ENCODE measurements at regions not wholly inside any gene's neighbourhood (a gene's known extent, or its start where the extent isn't known, plus 50 kb on each side); places are given as distances from the start of the nearest gene placed in this dataset.

DNA sequence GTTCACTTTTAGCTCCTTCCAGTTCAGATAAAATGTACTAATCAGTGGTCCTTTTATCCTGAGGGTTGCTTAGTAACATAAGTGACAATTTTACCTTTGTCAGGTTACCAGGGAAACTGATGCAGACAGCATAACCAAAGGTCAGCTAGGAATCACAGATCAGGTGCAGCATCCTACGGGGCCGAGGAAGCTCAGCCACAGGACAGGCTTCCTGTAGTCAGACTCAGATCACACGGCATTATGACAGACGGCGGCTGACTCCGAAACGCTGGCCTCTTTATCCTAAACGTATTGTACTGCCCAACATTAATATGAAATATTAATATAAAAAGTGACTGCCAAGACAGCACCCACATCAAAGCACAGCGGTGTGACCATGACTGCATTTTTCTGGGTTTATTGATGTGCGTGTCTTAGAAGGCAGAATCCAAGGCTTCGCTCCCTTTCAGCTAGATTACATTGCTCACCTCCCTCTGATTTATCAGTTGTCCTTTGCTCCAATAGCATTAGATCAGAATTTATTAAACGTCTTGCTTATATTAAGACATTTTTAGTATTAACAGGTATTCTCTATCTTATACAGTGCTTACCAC is 444.5 kb downstream of the CMPK2 start:
- DNase-seq (ENCODE audit: low read depth), result no peak

DNA sequence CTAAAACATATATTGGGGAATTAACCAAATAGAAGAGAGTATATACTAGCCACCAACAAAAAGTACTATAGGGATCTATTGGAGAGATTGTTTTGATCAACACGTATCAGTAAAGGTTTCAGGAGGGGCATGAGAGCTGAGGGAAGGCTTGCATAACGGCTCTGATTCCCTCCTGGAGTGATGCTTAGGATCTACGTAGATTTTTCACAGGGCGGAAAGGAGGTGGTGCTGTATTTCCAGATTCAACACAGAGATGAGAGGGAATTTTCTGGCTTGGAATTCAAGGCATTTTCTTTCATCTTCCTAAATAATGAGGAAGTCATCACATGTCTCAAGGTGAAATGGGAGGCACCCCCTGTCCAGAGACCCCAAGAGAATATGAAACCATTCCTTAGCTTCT is 443.8 kb downstream of the CMPK2 start:
- DNase-seq (ENCODE audit: low read depth), result no peak

DNA sequence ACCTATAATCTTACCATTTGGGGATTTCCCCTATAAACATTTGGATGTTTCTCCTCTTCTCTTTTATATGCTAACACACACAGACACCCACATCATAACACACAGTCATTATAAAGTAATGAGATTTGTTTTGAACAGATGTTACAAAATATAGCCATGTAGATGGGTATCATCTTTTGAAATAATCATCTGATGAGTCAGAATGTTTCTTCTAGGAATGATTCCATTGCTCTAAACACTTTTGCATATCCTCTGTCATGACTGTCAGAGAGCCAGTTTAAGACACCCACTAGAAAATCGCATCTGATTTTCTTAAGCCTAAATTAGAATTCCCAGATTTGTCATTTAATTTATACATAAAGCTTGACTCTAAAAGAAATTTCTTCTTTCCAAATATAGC is 442.6 kb downstream of the CMPK2 start:
- DNase-seq (ENCODE audit: low read depth), result no peak

DNA sequence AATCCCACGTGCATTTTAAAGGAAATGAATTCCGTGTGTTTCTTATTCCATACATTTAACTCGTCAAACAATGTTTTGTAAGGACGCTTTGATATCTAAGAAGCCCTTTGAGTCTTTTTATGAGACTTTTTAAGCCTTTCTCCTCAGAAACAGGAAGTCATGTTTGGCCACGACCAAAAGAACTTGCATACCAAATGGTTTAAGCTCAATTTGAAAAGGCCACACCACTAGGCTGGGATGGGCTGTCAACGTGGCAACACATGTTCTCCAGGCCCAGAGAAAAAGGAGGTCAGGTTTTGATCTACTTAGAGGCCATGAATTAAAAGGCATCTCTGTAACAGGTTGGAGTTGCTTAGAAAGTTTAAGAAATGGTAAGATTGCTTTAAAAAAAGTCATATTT is 441.8 kb downstream of the CMPK2 start:
- DNase-seq (ENCODE audit: low read depth), result no peak

DNA sequence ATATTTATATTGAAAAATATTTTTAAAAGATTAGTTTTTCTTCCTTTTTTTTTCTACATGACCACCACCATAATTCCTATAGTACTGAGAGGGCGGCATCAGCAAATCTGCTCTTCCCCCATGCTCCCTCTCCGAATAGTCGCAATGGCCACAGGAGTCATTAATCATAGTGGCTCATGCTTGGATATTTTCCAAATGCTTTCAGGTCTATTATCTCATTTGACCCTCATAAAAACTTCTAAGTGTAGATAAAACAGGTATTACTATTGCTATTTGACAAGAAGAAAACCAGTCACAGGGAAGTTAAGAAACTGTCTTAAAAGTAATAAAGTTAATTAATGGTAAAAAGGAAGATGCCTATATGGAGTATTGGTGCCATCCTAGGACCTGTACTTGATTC is 440.7 kb downstream of the CMPK2 start:
- DNase-seq (ENCODE audit: low read depth), result no peak

DNA sequence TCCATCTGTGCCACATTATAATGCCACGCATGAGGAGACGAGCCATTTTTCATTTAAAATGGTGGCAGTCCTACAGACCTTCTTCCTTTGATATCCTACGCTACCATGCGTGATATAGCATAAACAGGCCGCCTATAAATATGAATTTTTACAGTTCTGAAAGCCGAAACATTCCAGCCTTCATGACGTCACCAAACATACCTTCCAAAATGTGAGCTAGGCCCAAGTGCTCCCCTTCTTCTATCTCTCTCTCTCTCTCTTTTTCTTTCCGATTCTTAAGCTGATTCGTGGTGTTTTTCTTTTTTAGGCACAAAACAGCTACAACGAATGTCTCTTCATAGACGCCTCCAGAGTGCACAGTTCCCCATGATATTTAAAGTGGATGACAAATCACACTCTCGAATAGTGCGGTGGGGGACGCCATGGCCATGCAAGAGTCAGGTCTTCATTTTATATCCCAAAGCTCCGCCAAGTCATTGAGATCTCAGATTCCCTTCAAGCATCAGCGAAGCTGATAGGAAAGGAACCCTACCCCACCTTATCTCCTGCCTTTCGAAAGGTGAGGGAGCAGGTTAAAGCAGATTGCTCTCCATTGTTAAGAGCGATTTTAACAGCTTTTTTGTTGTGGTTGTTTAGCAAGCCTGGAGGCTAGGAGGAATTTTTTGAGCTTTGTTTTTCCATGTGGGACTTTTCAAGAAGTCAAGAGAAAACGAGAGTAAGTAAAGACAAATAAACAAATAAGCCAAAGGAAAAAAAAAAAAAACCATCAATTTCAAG is 436.3 kb downstream of the CMPK2 start:
- DNase-seq (ENCODE audit: low read depth), result no peak

DNA sequence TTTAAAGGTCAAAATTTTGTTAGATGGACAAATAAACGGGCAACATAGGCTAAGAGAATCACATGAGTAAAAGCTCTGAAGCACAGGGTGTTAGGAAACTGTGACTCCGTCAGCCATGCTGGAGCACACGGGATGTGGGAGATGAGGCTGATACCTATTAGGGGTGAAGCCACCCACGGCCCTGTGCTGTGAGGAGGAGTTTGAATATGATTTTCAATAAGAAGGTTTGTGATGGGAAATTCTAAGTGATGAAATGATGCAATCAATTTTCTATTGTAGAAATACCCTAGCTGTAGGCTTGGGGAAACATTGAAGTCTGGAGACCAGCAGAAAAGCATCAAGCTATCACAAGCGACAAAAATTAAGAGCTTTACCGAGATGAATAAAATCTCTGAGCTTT is 431.3 kb downstream of the CMPK2 start:
- DNase-seq (ENCODE audit: low read depth), result no peak

DNA sequence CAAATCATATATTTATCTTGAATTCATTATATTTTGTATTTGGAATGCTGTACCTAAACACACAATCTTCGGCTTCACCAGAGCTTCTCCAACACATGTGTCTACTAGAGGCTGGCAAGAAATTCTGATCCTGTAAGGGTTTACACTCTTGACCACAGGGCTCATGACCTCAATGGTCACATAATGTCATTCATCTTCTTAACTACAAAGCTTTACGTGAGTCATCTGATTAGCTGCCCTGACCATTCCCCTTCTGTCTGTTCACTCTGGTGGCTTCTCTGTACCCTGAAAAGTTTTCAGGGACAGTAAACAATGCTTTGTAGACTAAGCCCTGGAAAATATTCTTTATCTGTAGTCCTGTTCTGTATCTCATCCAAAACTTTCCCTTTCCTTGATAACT is 423.9 kb downstream of the CMPK2 start:
- no peak for DNase-seq (ENCODE audit: low read depth)

DNA sequence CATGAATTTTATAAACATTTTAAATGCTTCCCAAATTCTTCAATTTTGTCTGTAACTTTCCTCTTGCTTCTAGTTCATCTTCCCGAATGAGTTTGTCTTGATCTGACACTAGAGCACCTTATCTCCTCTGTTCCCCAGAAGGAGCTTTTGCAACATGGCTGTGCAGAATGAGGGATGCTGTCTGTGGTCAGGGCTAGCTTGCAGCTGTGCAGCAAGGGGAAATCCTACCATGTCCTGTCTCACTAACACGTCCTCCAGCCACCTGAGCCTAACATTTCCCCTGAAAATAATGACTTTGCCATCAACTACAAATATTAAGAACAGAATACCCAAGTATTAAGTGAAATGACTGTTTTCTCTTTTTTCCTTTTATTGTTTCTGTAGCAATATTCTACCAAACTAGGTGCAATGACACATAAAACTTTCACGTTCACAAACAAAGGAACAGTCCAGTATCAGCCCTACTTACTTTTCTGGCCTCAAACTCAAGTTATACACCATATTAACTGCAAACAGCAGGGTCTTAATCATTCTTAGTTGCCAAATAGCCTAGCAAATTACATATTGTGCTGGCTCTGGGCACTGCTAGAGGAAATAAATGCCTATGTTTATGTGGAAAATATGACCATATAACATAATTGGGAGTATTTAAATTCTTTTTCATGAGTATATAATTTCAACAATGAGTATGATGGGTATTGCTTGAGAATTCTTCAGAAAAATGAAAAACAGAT is 423.3 kb downstream of the CMPK2 start:
- no peak for DNase-seq (ENCODE audit: low read depth)

DNA sequence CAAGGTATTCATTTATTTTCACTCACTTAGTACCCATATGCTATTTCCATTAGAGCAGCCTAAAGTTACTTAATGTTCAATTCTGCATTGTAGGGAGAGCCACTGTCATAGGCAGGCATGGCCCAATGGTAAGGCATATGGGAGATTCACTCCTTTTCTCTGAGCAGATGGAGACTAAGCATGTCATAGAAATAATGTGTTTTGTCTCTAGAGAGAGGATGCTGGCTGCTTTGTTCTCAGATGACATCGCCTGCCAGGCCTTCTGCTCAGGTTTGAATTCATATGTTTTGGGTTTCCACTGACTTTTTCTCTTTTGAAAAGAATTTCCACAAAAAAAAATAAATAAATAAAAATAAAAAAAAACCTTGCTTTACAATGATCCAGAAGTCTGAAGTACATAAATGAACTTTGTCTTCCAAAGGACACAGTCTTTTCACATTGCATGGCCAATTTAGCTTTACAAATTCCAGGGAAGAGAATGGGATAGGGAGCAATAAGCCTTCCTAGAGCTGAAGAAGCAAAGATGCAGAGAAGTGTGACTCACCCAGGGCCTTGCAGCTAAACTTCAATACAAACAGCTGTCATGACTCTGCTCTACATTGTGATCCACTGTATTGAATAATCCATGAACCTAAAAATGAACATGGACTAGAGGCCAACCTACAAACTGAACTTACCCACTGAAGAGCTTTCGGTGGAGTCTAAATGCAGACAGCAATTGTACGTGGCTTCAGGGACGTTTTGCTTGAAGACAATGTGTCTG is 422.5 kb downstream of the CMPK2 start:
- no peak for DNase-seq (ENCODE audit: low read depth)

DNA sequence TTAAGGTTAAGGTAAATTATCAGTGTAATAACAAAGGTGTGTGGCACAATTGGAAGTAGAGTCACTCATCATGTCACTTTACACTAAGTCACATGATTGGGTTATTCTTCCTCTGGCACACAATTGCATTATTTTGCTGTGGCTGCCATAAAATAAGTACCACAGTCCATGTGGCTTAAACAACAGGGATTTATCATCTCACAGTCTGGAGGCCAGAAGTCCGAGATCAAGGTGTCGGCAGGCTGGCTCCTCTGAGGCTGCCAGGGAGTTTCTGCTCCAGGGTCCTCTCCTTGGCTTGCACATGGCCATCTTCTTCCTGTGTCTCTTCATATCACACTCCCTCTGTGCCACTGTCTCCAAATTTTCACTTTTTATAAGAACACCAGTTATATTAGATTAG is 421.2 kb downstream of the CMPK2 start:
- DNase-seq (ENCODE audit: low read depth), result no peak

DNA sequence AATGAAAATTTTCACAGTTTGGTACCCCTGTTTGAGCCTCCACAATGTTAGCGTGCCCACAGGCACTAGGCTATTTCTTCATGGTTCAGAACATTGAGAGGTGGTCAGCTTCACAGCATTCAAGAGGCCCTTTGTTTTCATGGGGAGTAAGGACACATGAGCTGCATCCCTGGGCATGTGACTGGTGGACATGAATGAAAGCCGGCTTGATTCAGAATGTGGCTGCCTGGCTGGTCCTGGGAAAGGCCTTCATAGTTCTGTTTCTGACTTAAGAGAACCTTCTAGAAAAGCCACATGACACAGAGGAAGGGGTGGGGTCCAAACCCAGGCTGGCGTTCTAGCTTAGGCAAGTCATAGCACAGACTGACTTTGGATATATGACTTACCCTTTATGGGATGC is 420.6 kb downstream of the CMPK2 start:
- no peak for DNase-seq (ENCODE audit: low read depth)

DNA sequence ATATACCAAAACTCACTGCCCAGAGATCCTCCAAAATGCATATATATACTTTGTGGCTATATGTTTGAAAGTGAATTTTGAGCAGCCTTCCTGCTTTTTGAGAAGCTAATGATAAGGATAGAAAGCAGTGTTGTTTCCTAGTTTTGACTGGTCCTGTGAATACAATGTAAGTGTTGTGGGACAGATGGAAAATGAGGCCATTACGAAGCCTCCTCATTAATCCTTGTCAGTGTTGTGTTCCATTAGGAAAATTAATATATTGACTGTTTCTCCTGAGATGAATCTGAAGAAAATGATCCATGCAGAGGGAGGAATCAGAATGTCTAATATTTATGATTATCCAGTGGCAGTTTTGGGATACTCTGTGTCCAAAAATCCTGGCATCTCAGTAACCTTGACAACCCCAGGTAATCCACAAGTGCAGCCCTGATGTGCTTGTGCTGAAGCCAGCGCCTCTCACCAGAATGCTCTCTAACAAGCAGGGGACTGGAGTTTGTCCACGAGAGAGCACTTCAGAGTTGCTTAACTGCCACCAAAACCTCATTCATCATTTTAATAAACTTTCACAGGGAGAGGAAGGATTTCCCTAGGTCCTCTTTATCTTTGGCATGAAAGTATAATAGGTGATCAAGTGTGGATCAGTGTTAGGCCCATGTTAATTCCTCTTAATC is 418.6 kb downstream of the CMPK2 start:
- no peak for DNase-seq (ENCODE audit: low read depth)

DNA sequence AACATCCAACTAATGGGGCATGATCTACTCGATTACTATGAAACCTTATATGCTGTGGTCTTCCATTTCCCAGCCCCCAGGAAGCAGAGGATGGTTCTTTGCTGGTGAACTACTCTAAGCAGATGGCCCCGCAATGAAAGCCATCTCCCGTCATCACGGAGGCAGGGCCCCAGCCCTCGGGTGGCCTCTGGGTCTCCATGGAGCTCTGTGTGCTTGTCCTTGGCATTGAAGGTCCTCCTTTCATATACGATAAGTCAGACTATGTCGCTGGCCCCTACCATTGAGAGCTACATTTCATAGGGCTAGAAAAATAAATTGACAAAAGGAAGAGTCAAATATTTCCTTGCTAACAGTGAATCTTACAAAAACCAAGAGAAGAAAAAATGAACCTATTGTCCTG is 416.8 kb downstream of the CMPK2 start:
- DNase-seq (ENCODE audit: low read depth), result no peak

DNA sequence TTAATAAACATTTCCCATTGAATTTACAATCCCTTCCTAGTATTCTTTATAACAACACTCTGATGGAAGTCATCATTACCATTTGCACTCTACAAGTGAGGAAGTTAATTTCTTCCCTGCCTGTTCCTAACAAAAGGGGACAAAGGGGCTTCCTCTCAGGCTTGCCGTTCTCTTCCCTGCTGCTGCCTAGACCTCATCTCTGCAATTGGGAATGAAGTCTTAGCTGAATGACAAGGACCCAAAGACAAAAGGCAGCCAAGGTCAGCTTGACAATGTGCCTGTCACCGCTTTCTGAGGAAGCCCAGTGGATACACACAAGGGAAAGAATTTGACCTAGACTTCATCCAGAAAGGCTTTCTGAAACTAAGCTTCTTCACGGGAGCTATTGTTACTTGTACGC is 416.4 kb downstream of the CMPK2 start:
- DNase-seq (ENCODE audit: low read depth), result no peak

DNA sequence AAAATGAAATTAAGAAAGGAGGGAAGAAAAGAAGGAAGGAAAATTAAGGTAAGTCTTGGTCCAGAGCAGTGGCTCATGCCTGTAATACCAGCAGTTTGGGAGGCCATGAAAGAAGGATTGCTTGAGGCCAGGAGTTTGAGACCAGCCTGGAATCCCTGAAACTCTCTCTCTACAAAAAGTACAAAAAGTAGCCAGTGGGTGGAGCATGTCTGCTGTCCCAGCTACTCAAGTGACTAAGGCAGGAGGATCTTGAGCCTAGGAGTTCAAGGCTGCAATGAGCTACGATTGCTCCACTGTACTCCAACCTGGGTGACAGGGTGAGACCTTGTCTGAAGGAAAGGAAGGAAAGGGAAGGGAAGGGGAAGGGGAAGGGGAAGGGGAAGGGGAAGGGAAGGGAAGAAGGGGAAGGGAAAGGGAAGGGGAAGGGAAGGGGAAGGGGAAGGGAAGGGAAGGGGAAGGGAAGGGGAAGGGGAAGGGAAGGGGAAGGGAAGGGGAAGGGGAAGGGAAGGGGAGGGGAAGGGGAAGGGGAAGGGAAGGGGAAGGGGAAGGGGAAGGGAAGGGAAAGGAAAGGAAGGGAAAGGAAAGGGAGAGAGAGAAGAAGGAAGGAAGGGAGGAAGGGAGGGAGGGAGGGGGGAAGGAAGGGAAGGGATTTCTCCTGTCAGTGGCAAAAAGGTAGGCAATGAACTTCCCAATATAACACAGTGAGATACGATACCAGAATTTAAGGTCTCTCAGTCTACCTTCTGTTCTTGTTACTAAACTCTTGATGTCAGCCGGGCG is 412.8 kb downstream of the CMPK2 start:
- no peak for DNase-seq (ENCODE audit: low read depth)

DNA sequence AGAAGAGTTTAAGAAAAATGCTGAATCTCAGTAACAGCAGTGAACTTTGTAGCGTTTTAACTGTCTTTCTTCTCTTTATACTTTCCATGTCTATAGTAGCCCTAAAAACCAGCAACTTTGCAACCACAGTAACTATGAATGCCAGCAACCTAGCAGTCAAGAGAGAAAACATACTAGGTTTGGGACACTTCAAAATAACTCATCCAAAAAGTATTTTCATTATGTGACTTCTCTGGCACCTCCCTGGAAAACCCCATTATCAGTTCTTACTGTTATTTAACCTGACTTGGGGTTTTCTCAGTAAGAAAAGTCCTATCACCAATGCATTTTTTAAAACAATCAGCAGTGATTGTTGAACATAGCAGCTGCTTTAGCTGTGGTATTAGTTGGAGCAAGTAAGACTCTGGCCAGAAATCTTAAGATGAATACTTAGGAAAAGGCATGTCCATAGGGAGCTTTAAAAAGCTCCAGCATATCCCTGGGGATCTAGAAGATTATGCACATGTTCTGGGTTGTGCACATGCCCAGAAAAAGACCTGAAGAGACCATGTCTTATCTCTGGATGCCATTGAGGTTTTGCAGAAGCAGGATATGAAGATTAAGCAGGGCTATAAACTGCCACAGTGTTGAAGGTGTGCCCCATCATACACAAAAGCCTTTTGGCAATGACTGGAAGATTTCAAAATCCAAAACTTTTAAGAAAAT is 411.3 kb downstream of the CMPK2 start:
- DNase-seq (ENCODE audit: low read depth), result no peak

DNA sequence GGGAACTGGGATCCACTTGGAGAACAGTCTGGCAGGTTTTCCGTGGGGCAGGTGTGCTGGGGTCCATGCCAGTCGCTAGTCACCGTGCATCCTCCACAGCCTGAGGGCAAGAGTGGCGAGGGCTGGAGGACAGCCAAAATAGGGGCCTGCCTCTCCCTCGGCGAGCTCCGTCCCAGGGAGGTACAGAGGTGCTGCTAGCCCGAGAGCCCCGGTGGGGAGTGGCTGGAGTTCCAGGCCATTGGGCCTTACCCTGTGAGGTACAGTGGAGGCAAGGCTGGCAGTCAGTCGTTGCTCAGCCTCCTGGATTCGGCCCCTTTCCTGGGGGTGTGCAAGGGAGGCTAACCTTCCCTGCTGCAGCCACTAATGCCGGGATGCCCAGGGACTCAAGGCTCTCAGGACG is 406.6 kb downstream of the CMPK2 start:
- no peak for DNase-seq (ENCODE audit: low read depth)

DNA sequence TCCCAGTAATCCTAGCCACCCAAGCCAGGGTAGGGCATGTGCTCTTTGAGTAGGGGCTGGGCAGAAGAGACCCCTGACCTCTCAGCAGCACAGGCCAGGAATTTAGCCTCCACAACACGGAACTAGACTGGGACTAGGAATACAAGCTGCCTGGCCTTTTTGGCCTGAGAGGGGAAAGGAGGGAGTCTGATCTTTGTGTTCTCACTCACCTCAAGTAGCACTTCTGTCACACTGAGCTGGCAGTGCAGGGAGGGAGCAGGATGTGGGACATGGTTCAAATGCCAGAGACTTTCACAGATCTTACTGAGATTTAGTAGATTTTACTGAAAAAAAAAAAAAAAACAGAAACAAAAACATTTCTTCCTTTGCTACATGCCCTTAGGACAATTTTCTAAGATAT is 395.2 kb downstream of the CMPK2 start:
- DNase-seq (ENCODE audit: low read depth), result no peak

DNA sequence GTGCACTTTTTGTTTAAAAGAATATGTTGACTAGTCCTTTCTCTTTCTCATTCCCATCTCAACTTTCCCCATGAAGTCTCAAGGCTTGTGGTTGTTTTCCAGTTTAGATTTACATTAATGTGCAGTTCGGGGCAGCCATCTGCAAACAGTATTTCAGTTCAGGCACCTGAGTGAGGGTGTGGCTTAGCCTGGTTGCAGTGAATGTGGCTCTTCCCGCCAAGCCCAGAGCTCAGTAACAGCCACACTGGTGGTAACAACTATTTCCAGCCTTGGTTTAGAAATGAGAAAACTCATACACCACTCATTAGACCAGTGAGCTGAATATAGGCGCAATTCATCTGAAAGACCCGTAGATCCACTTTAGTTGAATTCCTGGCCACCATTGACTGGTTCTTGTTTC is 394.3 kb downstream of the CMPK2 start:
- no peak for DNase-seq (ENCODE audit: low read depth)
